ENCODE measurements at regions not wholly inside any gene's neighbourhood (a gene's known extent, or its start where the extent isn't known, plus 50 kb on each side); places are given as distances from the start of the nearest gene placed in this dataset.

DNA sequence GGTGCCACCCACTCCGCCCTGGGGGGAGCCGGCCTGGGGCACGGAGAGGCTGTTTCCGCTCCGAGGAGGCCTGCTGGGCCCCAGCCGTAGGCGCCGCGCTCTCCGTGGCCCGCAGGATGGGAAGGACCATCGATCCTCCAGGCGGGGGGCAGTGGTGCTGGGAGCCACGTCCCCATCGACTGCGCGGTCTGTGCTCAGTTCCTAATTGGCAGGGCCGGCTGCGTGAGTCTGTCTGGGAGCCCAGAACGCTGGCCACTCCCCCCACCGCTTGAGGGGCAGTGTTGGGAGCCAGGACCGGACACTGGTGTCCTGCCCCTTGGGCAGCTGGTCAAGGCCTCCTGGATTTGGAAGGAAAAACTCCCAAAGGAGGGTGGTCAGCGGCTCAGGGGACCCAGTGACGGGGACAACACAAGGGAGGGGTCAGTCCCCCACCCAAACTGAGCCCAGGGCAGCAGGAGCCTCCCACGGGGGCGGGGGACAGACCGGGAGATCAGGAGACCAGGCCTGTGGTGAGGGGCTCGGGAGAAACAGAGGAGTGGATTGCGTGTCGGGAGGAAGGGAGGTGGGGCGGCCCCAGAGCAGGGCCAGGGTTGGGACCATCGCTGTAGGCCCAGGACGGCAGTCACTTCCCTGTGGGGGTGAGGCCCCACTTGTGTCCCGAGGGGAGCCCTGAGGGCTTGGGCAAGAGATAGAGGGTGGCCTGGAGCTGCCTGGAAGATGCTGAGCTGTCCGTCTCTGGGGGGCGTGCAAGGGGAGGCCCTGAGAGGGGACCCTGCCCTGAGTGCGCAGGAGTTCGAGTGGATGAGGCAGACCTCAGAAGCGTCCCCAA lies 89.0 kb downstream of the UNCX start:
- DNase-seq (ENCODE audit: low read depth), result no peak

DNA sequence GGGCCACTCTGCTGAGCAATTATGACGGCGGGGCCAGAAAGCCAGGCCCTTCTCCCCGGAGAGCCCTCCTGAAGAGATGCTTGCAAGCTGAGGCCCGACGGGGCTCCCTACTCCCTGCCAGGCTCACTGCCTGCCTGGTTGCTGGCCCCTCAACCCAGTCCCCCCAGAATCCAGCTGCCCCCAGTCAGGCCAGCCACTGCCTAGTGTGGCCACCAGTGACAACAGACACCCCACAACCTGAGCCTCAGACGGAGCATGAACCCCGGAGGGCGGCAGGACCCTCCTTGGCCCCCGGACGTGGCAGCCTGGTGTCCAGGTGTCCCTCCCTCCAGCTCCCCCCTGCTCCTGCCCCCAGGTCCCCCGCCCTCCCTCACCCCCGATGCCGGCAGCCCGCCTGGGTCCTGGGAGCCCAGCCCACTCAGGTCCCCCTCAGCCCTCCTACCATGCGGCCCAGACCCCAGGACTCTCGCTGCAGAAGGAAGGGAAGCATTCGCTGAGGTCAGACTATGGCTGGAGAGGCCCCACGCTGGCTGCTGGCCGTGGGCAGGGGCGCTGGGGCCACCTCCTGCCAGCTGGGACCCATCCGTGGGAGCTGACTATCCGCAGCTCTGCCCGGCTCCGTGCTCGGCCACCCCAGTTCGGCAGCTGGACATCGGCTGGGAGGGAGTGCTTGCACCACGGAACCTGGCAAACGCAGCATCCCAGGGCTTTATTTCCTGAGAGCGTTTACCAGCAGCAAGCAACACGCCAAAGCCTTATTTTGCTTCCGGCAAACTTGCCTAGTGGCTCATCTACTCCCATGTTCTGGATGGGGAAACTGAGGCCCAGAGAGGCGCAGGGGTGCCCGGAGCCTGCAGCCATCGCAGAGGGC lies 89.8 kb downstream of the UNCX start:
- DNase-seq (ENCODE audit: low read depth), result no peak

DNA sequence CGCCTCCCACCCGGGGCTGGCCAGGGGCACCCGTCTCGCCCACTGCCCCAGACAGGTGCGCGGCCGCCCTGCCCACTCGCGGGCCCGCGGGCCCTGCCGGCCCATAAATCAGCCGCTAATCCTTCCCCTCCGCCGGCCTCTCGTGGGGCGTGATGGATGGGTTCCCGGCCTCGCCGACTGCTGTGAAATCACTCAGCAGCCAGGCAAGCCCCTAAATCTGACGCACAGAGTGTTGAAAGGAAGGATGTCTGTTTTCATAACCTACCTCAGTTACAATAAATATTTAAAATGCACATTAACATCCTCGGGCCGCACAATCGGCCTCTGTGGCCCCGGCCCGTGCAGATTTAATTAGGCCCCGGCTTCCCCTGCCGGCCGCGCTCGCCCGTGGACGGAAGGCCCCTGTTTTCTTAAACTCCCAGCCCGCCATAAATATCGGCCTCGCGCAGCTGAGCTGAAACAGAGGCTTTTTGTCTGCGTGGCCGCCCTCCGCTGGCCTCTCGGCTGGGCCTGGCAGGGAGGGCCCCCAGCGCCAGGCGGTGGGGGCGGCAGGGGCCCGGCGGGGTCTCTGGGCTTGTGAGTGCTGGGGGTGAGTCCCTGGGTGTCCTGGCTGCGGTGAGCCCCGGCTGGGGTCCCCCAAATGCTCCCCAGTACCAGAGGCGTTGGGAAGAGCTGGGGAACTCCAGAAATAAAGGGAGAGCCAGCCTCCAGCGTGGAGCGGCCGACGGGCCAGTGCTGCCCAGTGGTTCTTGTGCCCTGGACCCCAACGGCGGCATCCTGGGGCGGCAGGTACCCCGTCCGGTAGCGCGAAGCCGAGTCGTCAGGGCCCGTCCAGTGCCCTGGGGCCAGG lies 90.7 kb downstream of the UNCX start:
- no peak for DNase-seq (ENCODE audit: low read depth)

DNA sequence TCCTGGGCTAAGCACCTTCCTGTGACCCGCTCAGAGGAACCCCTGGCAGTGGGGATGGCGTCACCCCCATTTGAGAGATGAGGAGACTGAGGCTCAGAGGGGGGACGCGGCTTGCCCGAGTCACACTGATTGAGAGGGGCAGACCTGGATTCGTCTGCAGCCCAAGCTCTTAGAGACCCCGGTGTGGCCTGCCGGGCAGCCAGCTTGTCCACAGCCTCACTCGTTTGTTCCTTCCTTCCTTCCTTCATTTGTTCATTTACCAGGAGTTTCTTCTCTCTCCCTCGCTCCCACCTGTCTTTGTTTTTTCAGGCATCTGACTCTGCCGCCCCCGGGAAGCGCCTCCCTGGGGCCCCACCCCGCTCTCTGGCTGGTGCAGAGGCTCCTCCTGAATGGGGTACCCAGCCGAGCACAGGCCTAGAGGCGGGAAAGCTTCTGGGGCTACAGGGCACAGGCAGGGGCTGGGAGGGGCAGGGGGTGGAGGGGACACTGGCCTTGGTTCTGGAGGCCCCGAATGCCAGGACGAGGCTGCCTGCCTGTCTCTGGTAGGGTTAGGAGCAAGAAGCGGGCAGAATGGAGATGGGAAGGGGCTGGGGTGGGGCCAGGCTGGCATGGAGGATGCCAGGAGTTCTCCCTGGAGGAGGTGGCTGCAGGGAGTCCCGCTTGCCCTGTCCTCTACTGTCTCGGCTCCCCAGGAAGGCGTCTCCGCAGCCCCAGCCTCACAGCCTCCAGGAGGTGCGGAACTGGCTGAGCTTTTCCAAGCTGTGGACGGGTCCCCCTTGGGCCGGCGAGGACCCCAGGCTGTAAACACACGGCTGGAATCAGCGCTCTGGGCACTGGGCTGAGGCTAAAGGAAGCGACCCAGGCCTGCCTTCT lies 91.6 kb downstream of the UNCX start:
- DNase-seq (ENCODE audit: low read depth), result no peak

DNA sequence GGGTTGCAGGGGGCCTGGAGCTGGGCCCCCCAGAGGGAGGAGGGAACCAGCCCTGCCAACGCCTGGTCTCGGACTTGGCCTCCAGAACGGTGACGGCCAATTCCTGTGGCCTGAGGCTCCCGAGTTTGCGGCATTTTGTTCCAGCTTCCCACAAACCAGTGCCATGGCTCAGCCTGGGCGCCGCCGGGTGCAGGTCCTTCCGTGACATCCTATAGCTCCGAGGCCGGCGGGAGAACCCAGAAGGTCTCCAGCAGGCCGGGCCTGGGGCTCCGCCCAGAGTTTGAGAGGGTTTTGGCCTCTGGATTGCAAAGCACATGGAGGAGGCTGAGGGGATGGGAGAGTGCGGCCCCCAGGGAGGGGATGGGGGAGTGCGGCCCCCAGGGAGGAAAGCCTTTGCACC lies 92.6 kb downstream of the UNCX start:
- no peak for DNase-seq (ENCODE audit: low read depth)

DNA sequence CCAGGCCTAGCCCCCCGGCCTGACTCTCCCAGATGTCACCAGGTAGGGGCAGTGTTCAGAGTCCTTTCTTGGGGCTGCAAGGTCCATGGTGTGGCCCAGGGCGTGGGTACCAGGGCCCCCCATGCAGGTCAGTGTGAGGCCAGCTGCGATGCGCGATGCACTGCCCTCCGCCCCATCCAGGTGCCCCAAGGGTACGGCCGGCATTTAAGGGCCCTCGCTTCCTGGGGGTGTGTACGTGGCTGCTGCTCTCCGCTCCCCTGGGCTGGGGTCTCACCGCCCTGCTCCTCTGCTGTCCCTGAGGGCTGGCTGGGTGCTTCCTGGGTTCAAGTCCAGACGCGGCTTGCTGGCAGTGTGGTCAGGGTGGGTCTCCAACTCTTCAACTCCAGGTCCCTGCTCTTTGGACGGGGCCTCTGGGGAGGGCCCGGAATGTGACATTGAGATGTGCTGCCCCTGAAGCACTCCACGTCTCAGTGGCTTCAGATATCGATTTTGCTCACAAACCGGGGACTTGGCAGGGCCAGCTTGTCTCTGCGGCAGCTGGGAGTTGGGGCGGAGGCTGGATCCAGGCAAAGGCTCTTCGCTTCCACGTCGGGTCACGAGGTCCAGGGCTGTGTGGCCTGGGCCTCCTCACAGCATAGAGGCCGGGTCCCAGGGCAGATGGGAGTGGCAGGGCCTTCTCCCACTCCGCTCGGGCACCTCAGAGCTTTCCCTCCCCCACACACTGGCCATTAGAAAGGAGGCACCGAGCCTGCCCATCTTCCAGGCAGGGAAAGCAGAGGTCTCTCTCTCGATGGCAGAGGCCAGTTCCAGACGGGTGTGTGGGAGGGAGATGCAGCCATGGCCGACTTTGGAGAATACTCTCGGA lies 93.2 kb downstream of the UNCX start:
- no peak for DNase-seq (ENCODE audit: low read depth)

DNA sequence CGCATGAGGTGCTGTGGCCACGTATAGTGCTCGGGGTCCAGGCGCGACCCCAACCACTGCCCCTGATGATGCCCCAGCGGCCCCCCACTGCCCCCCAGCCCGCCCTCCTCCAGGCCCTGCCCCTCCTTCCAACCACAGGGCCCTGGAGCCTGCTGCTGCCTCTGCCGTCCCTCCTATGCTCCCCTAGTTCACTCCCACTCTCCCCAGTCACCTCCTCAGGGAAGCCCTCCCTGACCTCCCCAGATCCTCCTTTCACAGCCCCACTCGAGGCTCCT lies 93.8 kb downstream of the UNCX start:
- no peak for DNase-seq (ENCODE audit: low read depth)

DNA sequence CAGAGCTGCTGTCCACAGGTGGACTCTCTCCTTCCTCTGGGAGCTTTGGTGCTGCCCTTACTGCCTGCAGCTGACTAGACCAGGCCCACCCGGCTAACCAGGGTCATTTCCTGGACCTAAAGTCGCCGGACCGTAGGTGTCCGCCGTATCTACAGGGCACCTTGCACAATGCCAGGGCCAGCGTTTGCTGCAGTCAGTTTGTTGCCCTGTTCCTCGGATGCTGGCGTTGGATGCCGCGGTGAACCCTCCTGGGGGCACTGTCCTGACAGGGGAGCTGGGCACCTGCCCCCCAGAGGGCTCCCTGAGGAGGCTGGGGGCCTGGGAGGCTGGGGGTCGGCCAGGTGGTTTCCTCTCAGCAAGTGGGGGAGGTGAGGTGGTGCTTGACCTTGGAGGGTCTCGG lies 96.6 kb downstream of the UNCX start:
- DNase-seq (ENCODE audit: low read depth), result no peak

DNA sequence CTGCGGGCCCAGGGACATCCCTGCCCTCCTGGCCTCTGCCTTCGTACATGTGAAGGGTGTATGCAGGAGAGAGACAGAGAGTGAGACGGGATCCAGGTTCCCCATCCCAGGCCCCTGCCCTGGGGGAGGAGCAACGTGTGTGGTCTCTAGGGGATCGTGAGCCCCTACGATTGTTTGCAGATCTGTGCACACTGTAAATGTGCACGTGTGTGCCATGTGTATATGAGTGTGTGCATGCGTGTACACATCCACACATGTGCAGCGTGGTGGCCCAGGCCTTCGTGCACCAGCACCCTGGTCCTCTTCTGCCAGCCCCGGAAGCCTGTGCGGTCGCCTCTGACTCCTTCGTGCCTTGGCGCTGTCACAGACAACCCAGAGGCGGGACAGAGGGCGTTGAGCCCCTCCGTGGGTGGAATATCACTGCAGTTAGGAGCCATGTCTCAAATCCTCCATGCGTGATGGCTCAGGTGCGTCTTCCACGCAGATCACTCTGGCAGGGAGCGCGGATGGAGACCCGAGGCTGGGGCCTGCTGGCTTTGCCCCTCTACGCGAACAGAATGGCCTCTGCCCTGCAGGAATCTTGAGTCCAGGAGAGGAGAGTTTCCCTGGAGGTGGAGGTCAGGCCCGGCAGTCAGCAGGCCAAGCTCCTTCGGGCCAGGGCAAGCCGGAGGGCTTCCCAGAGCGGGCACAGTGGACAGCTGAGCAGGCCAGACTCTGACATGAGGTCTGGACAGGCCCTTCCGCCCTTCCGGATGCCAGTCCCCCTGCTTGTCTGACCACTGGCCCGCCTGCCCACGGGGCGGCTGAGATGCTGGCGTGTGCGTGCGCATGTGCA lies 97.5 kb downstream of the UNCX start:
- DNase-seq (ENCODE audit: low read depth), result no peak

DNA sequence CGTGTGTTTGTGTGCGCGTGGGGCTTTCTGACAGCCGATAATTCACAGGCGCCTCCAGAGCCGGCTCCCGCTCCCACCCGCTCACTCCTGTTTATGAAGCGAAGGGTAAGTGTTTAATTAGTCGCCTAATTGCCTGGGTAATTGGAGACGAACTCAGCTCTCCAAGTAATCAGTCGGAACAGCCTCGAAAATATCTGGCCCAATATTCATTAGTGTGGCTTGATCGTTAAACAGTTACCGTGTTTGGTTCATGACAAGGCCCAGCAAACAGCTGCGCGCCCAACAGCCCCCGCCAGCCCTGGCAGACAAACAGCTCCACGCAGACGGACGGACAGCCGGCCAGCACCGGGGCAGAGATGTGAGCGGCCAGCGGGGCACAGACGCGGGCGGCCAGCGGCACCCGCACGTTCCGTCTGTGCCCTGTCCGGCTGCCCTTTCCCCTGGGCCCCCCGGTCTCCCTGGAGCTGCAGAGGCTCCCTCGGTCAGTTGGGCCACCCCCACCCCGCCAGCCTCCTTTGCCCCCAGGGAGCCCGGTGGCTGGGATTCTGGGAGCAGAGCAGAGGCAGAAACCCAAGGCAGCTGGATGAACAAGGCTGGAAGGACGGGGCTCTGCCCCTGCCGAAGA lies 98.2 kb downstream of the UNCX start:
- no peak for DNase-seq (ENCODE audit: low read depth)

DNA sequence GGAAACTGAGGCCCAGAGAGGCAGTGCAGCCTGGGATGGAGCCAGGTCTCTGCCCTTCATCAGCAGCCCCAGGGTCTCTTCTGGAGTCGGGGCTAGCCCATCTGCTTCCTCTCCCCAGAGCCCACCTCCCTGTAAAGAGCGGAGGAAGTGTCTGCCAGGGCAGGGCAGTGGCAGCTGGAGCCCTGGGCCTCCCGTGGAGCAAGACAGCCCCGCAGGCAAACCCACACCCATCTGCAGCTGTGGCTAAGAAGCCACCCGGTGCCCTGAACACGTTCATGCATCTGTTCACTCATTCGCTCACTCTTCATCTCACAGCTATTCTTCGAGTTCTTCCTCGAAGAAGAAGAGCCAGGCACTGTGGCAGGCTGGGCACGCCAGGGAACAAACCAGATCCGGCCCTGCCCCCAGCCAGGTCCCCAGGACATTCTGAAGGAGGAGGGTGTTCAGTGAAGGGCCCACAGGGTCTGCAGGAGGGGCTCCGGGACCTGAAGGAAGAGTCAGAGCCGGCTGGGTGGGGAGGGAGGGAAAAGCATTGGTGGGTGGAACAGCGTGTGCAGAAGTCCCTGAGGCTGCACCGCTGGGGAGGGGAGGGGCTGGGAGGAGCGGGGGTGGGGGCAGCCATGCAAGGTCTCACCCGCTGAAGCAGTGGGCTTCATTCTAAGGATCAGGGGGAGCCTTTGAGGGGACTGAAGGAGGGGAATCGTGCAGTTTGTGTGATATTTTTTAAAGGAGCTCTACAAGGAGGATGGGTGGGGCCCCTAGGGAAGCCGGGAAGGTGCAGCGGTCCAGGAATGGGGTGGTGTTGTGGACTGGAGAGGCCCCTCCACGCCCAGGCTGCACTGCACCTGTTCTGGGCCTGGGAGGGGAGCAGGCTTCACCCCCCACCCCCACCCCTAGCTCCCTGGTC lies 99.1 kb downstream of the UNCX start:
- DNase-seq (ENCODE audit: low read depth), result no peak

DNA sequence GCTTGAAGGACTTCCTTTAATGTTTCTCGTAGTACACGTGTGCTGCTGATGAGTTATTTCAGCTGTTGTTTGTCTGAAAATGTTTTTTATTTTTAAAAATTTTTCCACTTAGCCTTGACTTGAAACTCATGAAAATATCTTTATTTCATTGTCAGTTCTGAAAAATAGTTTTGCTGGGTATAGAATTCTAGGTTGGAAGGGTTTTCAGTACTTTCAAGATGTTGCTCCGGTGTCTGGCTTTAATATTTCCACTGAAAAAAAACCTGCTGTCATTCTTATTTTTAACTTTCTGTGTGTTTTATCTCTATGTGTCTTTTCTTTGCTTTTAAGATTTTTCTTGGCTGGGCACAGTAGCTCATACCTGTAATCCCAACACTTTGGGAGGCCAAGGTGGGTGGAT lies 103.8 kb downstream of the UNCX start:
- no peak for DNase-seq (ENCODE audit: low read depth)

DNA sequence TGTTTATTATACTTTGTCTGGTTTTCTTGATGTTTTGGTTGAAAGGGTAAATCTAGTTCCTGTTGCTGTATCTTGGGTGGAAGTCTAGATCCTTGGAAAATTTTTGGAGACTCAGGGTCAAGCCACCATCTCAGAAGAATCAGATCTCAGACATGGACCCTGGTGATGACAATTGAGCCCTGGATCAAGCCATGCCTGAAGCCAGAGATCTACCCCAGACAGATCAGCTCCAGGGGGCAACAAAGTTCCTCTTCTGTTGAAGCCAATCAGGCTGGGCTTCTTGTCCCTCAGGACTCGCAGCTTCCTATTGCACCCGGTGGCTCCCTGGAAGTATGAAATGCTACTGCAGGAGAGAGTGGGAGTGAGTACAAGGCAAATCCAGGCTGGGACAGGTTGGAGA lies 106.9 kb downstream of the UNCX start:
- no peak for DNase-seq (ENCODE audit: low read depth)

DNA sequence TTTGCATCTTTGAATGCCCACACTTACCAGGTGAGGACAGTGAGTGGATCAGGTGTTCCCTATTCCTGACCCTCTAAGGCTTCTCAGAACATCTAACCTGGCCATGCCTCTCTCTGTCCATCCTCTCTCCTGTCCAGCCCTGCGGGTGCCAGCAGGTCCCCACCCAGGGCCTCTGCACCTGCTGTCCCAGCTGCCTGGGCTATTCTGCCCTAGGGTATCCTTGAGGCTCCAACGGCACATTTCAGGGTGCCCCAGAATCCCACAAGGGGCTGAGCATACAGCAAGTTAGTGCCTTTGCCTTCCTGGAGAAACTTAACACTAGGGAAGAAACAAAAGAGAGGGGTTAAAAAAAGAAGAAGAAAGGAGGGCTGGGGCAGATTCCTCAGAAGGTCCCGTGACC lies 107.4 kb downstream of the UNCX start:
- DNase-seq (ENCODE audit: low read depth), result no peak

DNA sequence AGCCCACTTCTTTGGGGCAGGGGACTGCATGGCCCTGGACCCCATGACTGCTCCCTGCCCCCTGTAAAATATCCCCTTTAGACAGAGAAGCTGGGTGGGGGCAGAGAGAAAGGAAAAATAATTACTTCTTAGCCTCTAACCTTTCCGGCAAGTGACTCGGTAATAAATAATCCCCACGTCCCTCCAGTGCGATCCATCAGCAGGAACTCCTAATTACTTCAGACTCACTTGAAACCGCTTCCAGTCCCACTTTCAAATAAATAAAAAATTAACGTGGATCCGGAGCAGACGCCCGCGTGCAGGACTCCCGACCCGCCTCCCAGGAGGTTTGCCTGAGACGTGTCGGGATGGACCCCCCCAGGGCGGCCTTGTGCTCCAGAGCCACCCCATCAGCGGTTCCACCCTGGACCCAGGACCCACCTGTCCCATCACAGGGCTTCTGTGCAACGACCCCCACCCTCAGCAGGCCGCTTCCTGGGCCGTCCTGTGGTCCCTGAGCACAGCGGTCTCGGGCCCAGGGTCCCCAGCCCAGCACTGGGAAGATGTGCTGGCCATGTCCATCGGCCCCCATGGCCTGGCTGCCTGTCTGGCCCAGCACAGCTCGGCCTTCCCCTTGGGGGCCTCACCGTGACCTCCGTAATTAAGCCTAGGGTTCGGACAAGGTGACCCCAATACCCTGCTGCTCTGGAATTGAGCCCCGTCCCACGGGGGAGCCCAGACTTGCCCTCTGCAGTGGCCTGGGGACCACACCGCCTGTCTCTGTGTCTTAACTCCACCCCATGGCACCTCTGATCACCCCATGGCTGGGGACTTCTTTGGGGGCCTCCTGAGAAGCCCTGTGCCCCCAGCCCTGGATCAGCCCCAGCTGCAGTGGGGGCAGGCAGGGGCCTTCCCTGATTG lies 108.0 kb downstream of the UNCX start:
- no peak for DNase-seq (ENCODE audit: low read depth)

DNA sequence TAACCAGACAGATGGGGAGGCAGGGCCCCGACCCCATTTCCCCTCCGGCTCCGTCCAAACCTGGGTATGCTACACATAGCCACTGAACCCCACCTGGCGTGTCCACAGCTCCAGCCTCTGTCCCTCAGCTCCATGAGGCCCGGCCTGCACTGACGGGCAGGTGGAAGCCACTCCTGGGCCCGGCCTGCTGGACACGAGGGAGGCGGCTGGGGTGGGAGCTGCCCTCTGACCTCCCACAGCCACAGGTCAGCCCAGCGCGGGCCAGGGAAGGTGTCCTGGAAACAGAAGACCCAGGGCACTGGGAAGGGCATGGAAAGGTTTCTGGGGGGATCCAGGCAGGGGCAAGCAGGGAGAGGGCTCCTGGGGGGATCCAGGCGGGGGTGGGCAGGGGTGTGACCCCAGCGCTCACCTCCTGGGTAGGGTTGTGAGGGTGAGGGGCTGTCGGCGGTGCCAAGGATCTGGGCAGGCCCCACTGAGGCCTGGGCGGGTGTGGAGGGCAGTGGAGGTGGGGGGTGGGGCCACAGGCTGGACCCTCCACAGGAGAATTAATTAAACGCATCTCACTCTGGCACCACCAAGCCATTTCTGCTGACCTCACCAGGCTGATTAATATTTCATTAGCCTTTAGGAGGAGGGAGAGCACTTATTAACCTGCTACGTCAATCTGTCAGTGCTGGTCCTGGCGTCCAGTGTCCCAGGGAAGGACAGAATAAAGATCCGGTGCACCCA lies 108.9 kb downstream of the UNCX start:
- DNase-seq (ENCODE audit: low read depth), result no peak

Measured in stimulated activated CD8-positive, alpha-beta memory T cell treated with anti-CD3 and anti-CD28 coated beads, Interleukin-7, amount 100 ng/mL, for 24 hours (primary cell).